HepG2 (cell line): ENCODE measurements at regions not wholly inside any gene's neighbourhood (a gene's known extent, or its start where the extent isn't known, plus 50 kb on each side); places are given as distances from the start of the nearest gene placed in this dataset.

Experiments used
- ATAC-seq: fragments of 200-7000 bp; cut with Tn5 transposase; 3 replicates; pipeline ENCODE4 v1.9.1; 2020; ENCODE audit warnings: mild to moderate bottlenecking, moderate library complexity
- BruUV-seq: library from RNA; stranded (reverse); fragments of 400-500 nt; replicated peaks from 2 replicates; lab custom pipeline; 2021; lab: Mats Ljungman, UMichigan
- CTCF ChIA-PET: fragments of 300-600 bp; formaldehyde crosslinking; extraction: SDS; loops from one replicate; lab custom pipeline; 2021; ENCODE audit warnings: low total read pairs, inconsistent platforms, low intra/inter-chr PET ratio; lab: Yijun Ruan, JAX
- POLR2A ChIA-PET: fragments of 350-600 bp; sonication (Branson Sonifier 250); formaldehyde crosslinking; loops from one replicate; lab custom pipeline; 2020; ENCODE audit warnings: antibody characterized with exemption, inconsistent platforms; lab: Yijun Ruan, JAX
- DNase-seq: peaks from one replicate; pipeline ENCODE4 v3.0.0-alpha.2; 2015; ENCODE audit warnings: low spot score
- FAIRE-seq: peaks from 3 replicates; lab custom pipeline; 2011; peaks lifted over from hg19 to GRCh38; lab: Jason Lieb, UNC
- H2AFZ ChIP-seq: one replicate; pipeline ENCODE4 v1.6.1; 2011; ENCODE audit warnings: low read length, inconsistent platforms
- H3K27ac ChIP-seq: fragments of 300-600 bp; 3 replicates; pipeline ENCODE4 v1.8.0; 2011; ENCODE audit warnings: mixed run types, mild to moderate bottlenecking, mixed read lengths, low read length, inconsistent platforms; ENCODE audit not compliant: insufficient read depth; ENCODE audit errors: extremely low read length
- H3K27me3 ChIP-seq, 2 experiments: fragments of 200-600 bp in 1 of 2; 2 replicates in 1 of 2; 3 replicates in 1 of 2; pipeline versions ENCODE4 v1.6.0 to v1.8.0; 2011; ENCODE audit warnings: low read length in 2 of 2, mild to moderate bottlenecking in 2 of 2, moderate library complexity in 2 of 2, inconsistent platforms in 1 of 2; ENCODE audit not compliant: insufficient read depth in 2 of 2, control insufficient read depth in 1 of 2
- H3K36me3 ChIP-seq, 2 experiments: fragments of 200-600 bp in 1 of 2; replicated peaks in 1 of 2; 2 replicates in 1 of 2; 3 replicates in 1 of 2; pipeline versions ENCODE4 v1.5.1 to v1.8.0; 2011; ENCODE audit warnings: low read length in 2 of 2, inconsistent platforms in 1 of 2; ENCODE audit not compliant: insufficient read depth in 2 of 2, control insufficient read depth in 1 of 2
- H3K4me1 ChIP-seq: 2 replicates; pipeline ENCODE4 v1.5.1; 2012; ENCODE audit warnings: low read length, inconsistent platforms; ENCODE audit not compliant: insufficient read depth
- H3K4me2 ChIP-seq: 2 replicates; pipeline ENCODE4 v1.6.0; 2011; ENCODE audit warnings: low read depth, low read length, inconsistent platforms
- H3K4me3 ChIP-seq, 3 experiments: fragments of 200-600 bp in 1 of 3; sonication (generic), shearing (Covaris generic) in 1 of 3; replicated peaks in 1 of 3; 2 replicates each; pipeline ENCODE4 v1.5.1; 2011 to 2016; ENCODE audit warnings: low read length in 3 of 3, inconsistent platforms in 2 of 3, low read depth in 2 of 3, mild to moderate bottlenecking in 2 of 3, control low read depth in 1 of 3, mixed read lengths in 1 of 3; ENCODE audit not compliant: insufficient read depth in 1 of 3
- H3K79me2 ChIP-seq: one replicate; pipeline ENCODE4 v1.6.1; 2011; ENCODE audit warnings: low read length, inconsistent platforms; ENCODE audit not compliant: insufficient read depth
- H3K9ac ChIP-seq: 2 replicates; pipeline ENCODE4 v1.6.0; 2011; ENCODE audit warnings: mild to moderate bottlenecking, low read depth, low read length, inconsistent platforms; ENCODE audit not compliant: insufficient read depth
- H3K9me3 ChIP-seq: 2 replicates; pipeline ENCODE4 v1.5.1; 2012; ENCODE audit warnings: mild to moderate bottlenecking, low read length
- H4K20me1 ChIP-seq: 2 replicates; pipeline ENCODE4 v1.6.0; 2011; ENCODE audit warnings: inconsistent platforms, mild to moderate bottlenecking, low read length, moderate library complexity; ENCODE audit not compliant: insufficient read depth
- ARNT2 ChIP-seq: sonication (generic); formaldehyde crosslinking; IDR thresholded peaks from 2 replicates; pipeline ENCODE4 v1.8.0; 2022; ENCODE audit warnings: mild to moderate bottlenecking, low read depth, missing genetic modification reagents, moderate library complexity
- HOXA9 ChIP-seq: sonication (generic); formaldehyde crosslinking; IDR thresholded peaks from 2 replicates; pipeline ENCODE4 v1.8.1; 2022; ENCODE audit warnings: missing genetic modification reagents, mild to moderate bottlenecking, moderate library complexity, borderline replicate concordance
- ISL2 ChIP-seq: sonication (generic); formaldehyde crosslinking; IDR thresholded peaks from 2 replicates; pipeline ENCODE4 v1.5.0; 2020; ENCODE audit warnings: missing genetic modification reagents
- LCORL ChIP-seq, 2 experiments: fragments of 450-650 bp in 1 of 2; sonication (generic) in 1 of 2; formaldehyde crosslinking in 1 of 2; IDR thresholded peaks; 2 replicates each; pipeline versions ENCODE4 v1.5.0 to v1.6.1; 2017 to 2020; ENCODE audit warnings: antibody characterized with exemption in 1 of 2, missing genetic modification reagents in 1 of 2
- MLXIP ChIP-seq: sonication (generic); formaldehyde crosslinking; IDR thresholded peaks from 2 replicates; pipeline ENCODE4 v1.9.0; 2021; ENCODE audit warnings: missing genetic modification reagents, borderline replicate concordance
- MZF1 ChIP-seq: sonication (generic); formaldehyde crosslinking; IDR thresholded peaks from 2 replicates; pipeline ENCODE4 v1.8.1; 2023; ENCODE audit warnings: mild to moderate bottlenecking, missing genetic modification reagents, borderline replicate concordance
- PAX8 ChIP-seq: sonication (generic); formaldehyde crosslinking; IDR thresholded peaks from 2 replicates; pipeline ENCODE4 v1.8.0; 2022; ENCODE audit warnings: mild to moderate bottlenecking, missing genetic modification reagents, borderline replicate concordance
- ZNF12 ChIP-seq: sonication (generic); formaldehyde crosslinking; IDR thresholded peaks from 2 replicates; pipeline ENCODE4 v1.5.0; 2020; ENCODE audit warnings: missing genetic modification reagents
- ZNF549 ChIP-seq: sonication (generic); formaldehyde crosslinking; IDR thresholded peaks from 2 replicates; pipeline ENCODE4 v1.5.0; 2020; ENCODE audit warnings: missing genetic modification reagents
- ZNF567 ChIP-seq: sonication (generic); formaldehyde crosslinking; IDR thresholded peaks from 2 replicates; pipeline ENCODE4 v1.8.1; 2023; ENCODE audit warnings: mild to moderate bottlenecking, missing genetic modification reagents, borderline replicate concordance
- ZNF704 ChIP-seq: sonication (generic); formaldehyde crosslinking; IDR thresholded peaks from 2 replicates; pipeline ENCODE4 v1.8.1; 2023; ENCODE audit warnings: mild to moderate bottlenecking, inconsistent platforms, moderate library complexity, missing genetic modification reagents, borderline replicate concordance
- ZNF737 ChIP-seq: sonication (generic); formaldehyde crosslinking; IDR thresholded peaks from 2 replicates; pipeline ENCODE4 v1.5.0; 2020; ENCODE audit warnings: missing genetic modification reagents, mild to moderate bottlenecking, borderline replicate concordance
- ZNF75D ChIP-seq: sonication (generic); formaldehyde crosslinking; IDR thresholded peaks from 2 replicates; pipeline ENCODE4 v1.8.1; 2023; ENCODE audit warnings: missing genetic modification reagents, mild to moderate bottlenecking, borderline replicate concordance
- ZNF772 ChIP-seq: sonication (generic); formaldehyde crosslinking; IDR thresholded peaks from 2 replicates; pipeline ENCODE4 v1.5.0; 2020; ENCODE audit warnings: mild to moderate bottlenecking, missing genetic modification reagents
- ZNF83 ChIP-seq: sonication (generic); formaldehyde crosslinking; IDR thresholded peaks from 2 replicates; pipeline ENCODE4 v1.4.0; 2020; ENCODE audit warnings: missing genetic modification reagents, mild to moderate bottlenecking, borderline replicate concordance
- WGBS: methylation state at CpG from one replicate; pipeline ENCODE4 v1.1.6; 2017; ENCODE audit warnings: low lambda C conversion rate; 5-methylcytosine and 5-hydroxymethylcytosine counted together
- in situ Hi-C: cut with HindIII; loops from 2 replicates; pipeline ENCODE4 v1.10.0; 2017; ENCODE audit warnings: low pct_unique_long_range_greater_than_20kb; ENCODE audit not compliant: extremely low pct_ligation_motif_present
- intact Hi-C: fragments of 100-400 bp; cut with micrococcal nuclease; formaldehyde crosslinking; loops from one replicate; pipeline ENCODE4 v1.10.0; 2022; ENCODE audit not compliant: unreplicated experiment
- TF ChIP-seq, protein P1 (sequence below): sonication (generic); formaldehyde crosslinking; IDR thresholded peaks from 2 replicates; pipeline ENCODE4 v1.8.0; 2022; ENCODE audit warnings: missing genetic modification reagents, mild to moderate bottlenecking, moderate library complexity, borderline replicate concordance

- CTCF ChIA-PET: no interaction called here
- Histone ChIP-seq H3K4me1 (no peaks in the 10 kb centered on the region), H3K27ac (no peak overlapping the region), H3K27me3 (peaks cover 0 to 25% of the 10 kb centered on the region in 2 experiments; a peak in 3 of 5 replicates), H4K20me1 (no peaks in the 10 kb centered on the region), H3K36me3 (no peaks in the 10 kb centered on the region), H3K79me2 (no peaks in the 10 kb centered on the region), H3K9ac (no peak overlapping the region)
- TF ChIP-seq HOXA9 (CRISPR knock-in tag) (no peak), ZNF83 (CRISPR knock-in tag) (no peak), PAX8 (CRISPR knock-in tag) (no peak), ZNF704 (CRISPR knock-in tag) (no peak), ISL2 (no peak), ZNF772 (CRISPR knock-in tag) (no peak), ZNF75D (CRISPR knock-in tag) (no peak), LCORL (IDR thresholded peaks at IDR 0.05) (no peak), LCORL (CRISPR knock-in tag; IDR thresholded peaks at IDR 0.05) (no peak), MZF1 (CRISPR knock-in tag) (no peak), ZNF12 (CRISPR knock-in tag) (no peak), MLXIP (no peak), ZNF737 (no peak), ZNF549 (CRISPR knock-in tag) (no peak), ARNT2 (CRISPR knock-in tag) (no peak), ZNF567 (CRISPR knock-in tag) (no peak)
- TF ChIP-seq, protein P1, sequence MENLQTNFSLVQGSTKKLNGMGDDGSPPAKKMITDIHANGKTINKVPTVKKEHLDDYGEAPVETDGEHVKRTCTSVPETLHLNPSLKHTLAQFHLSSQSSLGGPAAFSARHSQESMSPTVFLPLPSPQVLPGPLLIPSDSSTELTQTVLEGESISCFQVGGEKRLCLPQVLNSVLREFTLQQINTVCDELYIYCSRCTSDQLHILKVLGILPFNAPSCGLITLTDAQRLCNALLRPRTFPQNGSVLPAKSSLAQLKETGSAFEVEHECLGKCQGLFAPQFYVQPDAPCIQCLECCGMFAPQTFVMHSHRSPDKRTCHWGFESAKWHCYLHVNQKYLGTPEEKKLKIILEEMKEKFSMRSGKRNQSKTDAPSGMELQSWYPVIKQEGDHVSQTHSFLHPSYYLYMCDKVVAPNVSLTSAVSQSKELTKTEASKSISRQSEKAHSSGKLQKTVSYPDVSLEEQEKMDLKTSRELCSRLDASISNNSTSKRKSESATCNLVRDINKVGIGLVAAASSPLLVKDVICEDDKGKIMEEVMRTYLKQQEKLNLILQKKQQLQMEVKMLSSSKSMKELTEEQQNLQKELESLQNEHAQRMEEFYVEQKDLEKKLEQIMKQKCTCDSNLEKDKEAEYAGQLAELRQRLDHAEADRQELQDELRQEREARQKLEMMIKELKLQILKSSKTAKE: no peak
- TF ChIP-seq, all 625 proteins: peak for 0
- in situ Hi-C loops: no loop called here
- intact Hi-C loops: no loop called here
- H3K9me3 ChIP-seq: no peaks in the 10 kb centered on the region
- no peak overlapping the region for H2AFZ ChIP-seq
- DNase-seq (no peak), FAIRE-seq (no peak), ATAC-seq (no peak)
- BruUV-seq: no TSS peak
- POLR2A ChIA-PET: no interaction called here
- WGBS: 1% methylated on average over 6 of the region's 6 CpGs
- H3K4me3 ChIP-seq: no peak overlapping the region
- H3K4me2 ChIP-seq: no peak overlapping the region
These were observed 286.1 kb downstream of the IRF8 start for GRCh38 chr16:86185089-86185488.
